ENCODE measurements at regions not wholly inside any gene's neighbourhood (a gene's known extent, or its start where the extent isn't known, plus 50 kb on each side); places are given as distances from the start of the nearest gene placed in this dataset.
"Not testable (repeated sequence)": the region's sequence is repeated elsewhere in the genome, so short reads cannot be mapped to it uniquely, and the experiment has no call there.

GRCh38 chr3:107189158-107189791, 188.0 kb upstream of the CCDC54 start:
- Histone ChIP-seq H3K4me3 (no peak overlapping the region), H3K9me3 (no peaks in the 10 kb centered on the region), H3K4me1 (no peaks in the 10 kb centered on the region), H3K27me3 (no peaks in the 10 kb centered on the region), H3K36me3 (no peaks in the 10 kb centered on the region), H3K27ac (no peak overlapping the region)
- intact Hi-C loops (cut with DNase I; ENCODE audit: low total_unique reads), result no loop called here
- TF ChIP-seq CTCF (IDR thresholded peaks at IDR 0.05), result no peak
- TF ChIP-seq POLR2A (IDR thresholded peaks at IDR 0.05), result no peak
- DNase-seq, result no peak

DNA sequence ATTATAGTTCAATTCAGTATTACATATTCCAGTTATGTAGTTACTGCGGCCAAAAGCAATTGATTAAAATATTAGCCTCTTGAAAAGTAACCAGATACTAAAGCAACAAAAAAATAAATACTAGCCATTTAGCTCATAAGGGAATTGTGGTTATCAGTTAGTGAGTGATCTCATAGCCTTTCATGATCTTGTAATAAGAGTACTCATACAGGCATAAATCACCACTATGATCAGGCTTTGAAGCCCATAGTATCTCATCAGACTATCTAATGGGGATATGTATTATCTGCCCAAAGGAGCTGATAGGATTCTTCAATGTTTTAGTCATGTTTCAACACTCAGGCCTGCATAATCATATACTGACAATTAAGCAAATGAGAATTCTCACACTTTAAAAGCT, 184.1 kb upstream of the CCDC54 start:
- intact Hi-C loops (cut with DNase I; ENCODE audit: low total_unique reads), result no loop called here
- H3K9me3 ChIP-seq, result no peaks in the 10 kb centered on the region

DNA sequence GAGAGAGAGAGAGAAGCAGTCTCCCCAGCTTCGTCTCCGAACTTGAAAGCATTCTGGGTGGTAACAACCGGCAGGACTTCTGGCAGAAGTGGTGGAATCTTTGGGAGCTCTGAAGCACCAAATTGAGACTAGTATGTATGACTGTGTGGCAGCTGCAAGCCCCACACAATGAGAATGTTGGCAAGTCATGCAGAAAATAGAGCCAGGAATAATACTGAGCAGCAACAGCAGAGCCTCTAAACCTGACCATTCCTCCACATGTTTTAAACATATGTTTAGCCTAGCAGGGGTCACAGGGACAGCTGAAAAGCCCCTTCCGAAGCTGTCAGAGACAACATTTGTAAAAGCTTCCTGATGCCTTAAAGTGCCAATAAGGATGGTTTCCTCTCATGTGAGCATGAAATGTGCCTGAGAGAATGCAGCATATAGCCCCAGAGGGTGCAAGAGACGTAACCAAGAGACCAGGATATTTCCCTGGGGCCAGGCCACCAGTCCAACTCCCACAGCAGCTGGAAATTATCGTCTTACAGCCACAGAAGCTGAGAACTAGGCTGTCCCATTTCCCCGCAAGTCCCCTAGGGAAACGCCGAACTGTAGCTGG, 178.6 kb upstream of the CCDC54 start:
- no peak for DNase-seq
- H3K27ac ChIP-seq, result no peak overlapping the region
- no peaks in the 10 kb centered on the region for H3K9me3 ChIP-seq
- no peak overlapping the region for H3K4me3 ChIP-seq
- H3K4me1 ChIP-seq, result no peaks in the 10 kb centered on the region
- H3K36me3 ChIP-seq, result no peaks in the 10 kb centered on the region
- no peaks in the 10 kb centered on the region for H3K27me3 ChIP-seq
- intact Hi-C loops (cut with DNase I; ENCODE audit: low total_unique reads), result no loop called here
- TF ChIP-seq POLR2A (IDR thresholded peaks at IDR 0.05) (no peak), CTCF (IDR thresholded peaks at IDR 0.05) (no peak)

More for the DNA sequence above, 184.1 kb upstream of the CCDC54 start:
- no peak for DNase-seq
- Histone ChIP-seq H3K27me3 (no peaks in the 10 kb centered on the region), H3K36me3 (no peaks in the 10 kb centered on the region), H3K27ac (no peak overlapping the region), H3K4me1 (no peaks in the 10 kb centered on the region), H3K4me3 (no peak overlapping the region)
- TF ChIP-seq CTCF (IDR thresholded peaks at IDR 0.05) (no peak), POLR2A (IDR thresholded peaks at IDR 0.05) (no peak)

DNA sequence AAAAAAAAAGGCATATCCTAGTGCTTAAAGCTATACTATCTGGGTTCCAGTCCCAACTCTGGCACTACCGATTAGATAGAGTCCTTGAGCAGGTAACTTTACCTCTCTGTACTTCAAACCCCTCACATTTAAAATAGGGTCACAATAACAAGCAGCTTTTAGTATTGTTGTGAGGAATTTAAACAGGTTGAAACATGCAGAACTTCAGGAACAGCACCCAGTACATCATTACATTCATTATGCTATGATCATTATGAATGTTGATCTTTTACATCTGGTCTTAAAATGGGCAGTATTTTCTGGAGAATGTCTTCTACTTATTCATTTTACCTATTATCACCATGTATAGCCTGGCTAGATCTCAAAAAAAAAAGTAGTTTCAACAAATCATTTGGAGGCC, 176.1 kb upstream of the CCDC54 start:
- no peak overlapping the region for H3K4me3 ChIP-seq
- H3K27ac ChIP-seq, result no peak overlapping the region
- TF ChIP-seq POLR2A (IDR thresholded peaks at IDR 0.05) (no peak), CTCF (IDR thresholded peaks at IDR 0.05) (no peak)
- no peaks in the 10 kb centered on the region for H3K27me3 ChIP-seq
- H3K36me3 ChIP-seq, result no peaks in the 10 kb centered on the region
- no peaks in the 10 kb centered on the region for H3K4me1 ChIP-seq
- H3K9me3 ChIP-seq, result no peaks in the 10 kb centered on the region
- DNase-seq, result no peak
- intact Hi-C loops (cut with DNase I; ENCODE audit: low total_unique reads), result no loop called here

- H3K9me3 ChIP-seq; DNase-seq; H3K36me3 ChIP-seq; H3K4me1 ChIP-seq; intact Hi-C loops (cut with DNase I; ENCODE audit: low total_unique reads); H3K27me3 ChIP-seq; H3K4me3 ChIP-seq; H3K27ac ChIP-seq: not testable (repeated sequence)
Observed at GRCh38 chr3:107202885-107203284, 174.4 kb upstream of the CCDC54 start.

Data from uterus (tissue), 3 donors.